Femur (tissue), 1 donor: ENCODE measurements at regions not wholly inside any gene's neighbourhood (a gene's known extent, or its start where the extent isn't known, plus 50 kb on each side); places are given as distances from the start of the nearest gene placed in this dataset.

Source experiments
- DNase-seq: peaks from one replicate; pipeline ENCODE4 v3.0.0-alpha.2; 2017

DNA sequence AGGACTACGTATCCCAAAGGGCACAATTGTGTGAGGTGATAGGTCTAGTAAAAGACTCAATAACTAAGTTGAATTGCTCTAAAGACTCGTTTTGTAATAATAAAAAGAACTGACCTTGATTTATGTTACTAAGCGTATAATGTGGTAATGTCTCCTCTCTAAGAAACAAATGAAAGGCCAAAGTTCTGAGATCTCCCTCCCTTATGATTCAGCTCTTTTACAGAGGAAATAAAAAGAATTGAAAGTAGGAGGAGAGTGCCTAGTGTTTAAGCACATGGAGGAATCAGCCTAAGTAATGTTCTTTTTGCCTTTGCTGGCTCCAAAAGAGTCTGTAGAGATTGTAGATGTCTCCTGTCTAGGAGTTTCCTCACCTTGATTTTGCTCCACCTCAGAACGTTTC is 98.0 kb downstream of the ARL4A start:
- DNase-seq = no peak

GRCh38 chr7:12786494-12786893 is 99.1 kb downstream of the ARL4A start:
- no peak for DNase-seq

DNA sequence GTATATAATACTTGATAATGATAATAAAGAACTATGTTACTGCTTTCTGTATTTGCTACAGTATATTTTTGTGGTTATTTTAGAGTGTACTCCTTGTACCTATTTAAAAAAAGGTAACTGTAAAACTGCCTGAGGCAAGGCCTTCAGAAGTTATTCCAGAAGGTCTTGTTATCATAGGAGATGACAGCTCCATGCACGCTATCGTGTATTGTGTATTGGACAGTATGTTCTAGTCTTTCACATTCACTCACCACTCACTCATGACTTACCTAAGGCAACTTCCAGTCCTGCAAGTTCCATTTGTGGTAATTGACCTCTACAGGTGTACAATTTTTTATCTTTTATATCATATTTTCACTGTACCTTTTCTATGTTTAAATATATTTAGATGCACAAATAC is 100.7 kb downstream of the ARL4A start:
- no peak for DNase-seq

GRCh38 chr7:12788591-12788990 is 101.2 kb downstream of the ARL4A start:
- DNase-seq = no peak

- no peak for DNase-seq
These were observed 107.4 kb downstream of the ARL4A start for GRCh38 chr7:12794722-12795302.

GRCh38 chr7:12796397-12797127 is 109.1 kb downstream of the ARL4A start:
- DNase-seq = no peak

DNA sequence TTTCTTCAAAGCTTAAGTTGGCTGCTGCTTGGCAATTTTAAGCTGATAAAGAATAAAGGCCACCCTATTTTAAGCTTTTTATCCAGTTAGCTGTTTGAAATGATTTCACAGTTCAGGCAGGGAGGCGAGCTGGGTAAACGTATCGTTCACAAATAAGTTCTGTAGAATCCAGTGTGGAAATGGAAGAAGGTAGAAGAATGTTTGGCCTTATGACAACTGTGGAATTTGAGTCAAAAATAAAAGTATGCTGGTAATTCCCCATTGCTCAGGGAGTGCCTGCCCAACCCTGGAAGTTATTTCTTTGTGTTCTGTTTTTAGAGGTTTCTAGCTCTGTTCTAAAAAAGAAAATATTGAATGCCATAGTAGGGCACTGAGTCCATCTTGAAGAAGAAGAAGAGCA is 113.1 kb downstream of the ARL4A start:
- DNase-seq = no peak

GRCh38 chr7:12801107-12801506 is 113.7 kb downstream of the ARL4A start:
- no peak for DNase-seq

- DNase-seq = no peak
These were observed 114.6 kb downstream of the ARL4A start for GRCh38 chr7:12802070-12802469.

DNA sequence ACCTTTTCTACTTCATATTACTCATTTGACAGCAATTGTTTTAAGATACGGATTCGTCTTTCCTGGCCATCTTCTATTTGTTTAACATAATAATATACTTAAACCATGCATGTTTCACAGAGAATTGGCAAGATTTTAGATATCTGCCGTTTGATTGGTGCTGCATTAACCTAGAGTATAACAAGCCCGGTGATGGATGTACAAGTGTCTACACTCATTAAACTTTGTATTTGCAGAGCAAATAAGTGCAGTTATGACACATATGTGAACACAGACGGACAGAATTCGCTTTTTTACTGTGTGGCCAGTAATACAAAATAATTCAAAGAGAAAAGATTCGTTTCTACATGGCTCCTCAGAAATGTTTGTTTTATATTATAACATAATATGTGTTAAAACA is 116.1 kb downstream of the ARL4A start:
- DNase-seq = no peak

DNA sequence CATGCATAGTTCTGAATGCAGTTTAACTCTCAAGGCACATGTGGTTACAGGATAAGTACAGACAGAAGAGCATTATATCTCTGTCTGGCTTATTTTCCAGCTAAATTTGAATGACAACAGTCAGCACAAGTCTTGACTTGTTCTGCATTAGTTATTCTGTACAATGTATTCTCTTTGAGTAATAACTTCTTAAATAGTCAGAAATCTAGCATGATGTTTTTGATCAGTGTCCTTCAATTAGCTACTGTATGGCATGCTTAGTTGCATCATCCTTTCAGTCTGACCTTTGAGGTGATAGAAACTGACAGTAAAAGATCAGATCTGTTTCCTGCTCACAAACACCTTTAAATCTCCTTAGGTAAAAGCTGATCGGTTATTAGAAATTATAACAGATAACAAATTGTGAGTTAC is 118.1 kb downstream of the ARL4A start:
- DNase-seq = no peak

DNA sequence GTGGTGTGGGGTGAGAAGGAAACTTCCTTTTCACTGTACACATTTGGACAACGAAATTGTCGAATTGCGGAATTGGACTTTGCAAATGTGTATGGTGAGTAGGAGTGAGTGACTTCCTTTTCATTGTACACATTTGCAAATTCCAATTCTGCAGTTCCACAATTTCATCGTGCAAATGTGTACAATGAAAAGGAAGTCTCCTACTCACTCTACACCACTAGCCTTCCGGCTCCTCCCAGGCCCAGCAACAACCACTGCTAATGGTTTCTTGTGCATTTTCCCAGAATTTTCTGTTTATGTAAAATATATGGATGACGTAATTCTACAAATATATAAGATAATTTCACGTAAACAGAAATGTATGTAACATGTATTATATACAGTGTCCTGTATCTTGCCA is 118.5 kb downstream of the ARL4A start:
- DNase-seq = no peak

DNA sequence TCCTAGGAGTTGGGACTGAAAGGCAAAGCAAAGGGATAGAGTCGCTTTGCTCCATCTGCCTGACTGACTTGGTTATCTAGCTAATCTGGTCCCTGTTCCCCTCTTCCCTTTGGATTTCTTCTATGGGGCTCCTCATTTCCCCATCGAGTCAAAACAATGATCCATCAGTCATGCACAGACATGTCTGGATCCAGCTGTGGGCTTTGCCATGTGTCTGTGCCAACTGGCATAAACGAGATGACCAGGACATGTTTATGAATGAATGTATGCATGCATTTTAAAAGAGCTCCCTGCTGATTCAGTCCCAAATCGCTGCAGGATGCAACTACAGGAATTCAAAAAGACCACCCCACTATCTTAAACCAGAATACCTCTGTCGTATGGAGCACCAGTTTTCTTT is 122.0 kb downstream of the ARL4A start:
- no peak for DNase-seq

DNA sequence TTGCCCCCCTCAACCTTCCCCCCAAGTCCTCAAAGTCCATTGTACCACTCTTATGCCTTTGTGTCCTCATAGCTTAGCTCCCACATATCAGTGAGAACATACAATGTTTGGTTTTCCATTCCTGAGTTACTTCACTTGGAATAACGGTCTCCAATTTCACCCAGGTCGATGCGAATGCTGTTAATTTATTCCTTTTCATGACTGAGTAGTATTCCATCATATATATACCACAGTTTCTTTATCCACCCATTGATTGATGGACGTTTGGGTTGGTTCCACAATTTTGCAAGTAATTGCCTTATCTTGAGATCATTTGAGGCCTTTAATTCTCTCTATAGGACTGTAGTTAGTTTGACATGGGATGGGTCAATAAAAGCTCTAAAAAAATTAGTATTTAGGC is 124.7 kb downstream of the ARL4A start:
- DNase-seq = no peak

DNA sequence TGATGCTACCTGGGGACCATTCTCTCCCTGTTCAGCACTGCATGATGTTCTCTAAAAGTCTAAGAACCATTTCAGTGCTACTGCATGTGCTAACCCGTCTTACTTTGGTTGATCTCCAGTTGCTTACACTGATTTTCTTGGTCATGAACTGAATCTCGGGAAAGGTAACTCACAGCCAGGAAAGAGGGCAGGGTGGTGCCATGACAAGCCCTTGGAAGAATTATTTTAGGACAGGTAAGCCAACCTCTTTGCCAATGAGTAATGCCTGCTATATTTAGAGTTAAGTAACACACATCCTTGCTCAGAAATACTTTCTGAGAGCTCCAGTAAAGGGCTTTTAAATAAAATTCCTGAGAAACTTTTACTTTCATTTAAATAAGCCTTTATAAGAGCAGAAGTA is 126.7 kb downstream of the ARL4A start:
- DNase-seq = no peak

GRCh38 chr7:12814828-12815227 is 127.4 kb downstream of the ARL4A start:
- DNase-seq = no peak

- no peak for DNase-seq
These were observed 128.0 kb downstream of the ARL4A start for GRCh38 chr7:12815426-12815825.

DNA sequence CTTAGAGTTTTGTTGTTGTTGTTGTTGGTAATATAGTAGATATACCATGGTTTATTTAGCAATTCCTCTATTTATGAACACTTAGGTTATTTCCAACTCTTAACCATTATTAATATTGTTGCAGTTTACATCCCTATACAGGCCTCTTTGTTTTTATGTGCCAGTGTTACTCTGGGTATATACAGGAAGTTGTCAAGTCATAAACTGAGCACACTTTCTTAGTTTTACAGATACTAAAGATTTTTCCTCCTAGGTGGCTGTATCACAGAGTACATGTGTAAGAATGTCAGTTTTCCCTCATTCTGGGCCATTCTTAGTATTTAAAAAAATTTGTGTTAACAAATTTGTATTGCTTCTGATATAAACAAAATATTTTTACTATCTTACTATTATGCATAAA is 128.4 kb downstream of the ARL4A start:
- no peak for DNase-seq

DNA sequence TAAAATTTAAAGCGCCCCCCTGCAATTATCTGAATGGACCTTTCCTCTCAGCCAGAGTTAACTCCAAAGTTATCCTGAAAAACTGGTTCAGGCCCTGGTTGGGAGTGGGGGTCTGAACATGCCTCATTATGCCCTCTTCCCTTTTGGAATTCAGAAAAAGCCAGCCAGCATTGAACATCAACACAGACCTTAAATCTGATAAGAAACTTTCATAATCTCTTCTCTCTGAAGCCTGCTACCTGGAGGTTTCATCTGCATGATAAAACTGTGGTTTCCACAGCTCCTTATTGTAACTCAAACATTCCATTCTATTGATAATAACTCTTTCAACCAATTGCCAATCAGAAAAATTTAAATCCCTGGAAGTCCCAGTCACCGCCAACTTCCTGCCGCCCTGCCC is 133.3 kb downstream of the ARL4A start:
- DNase-seq = no peak

- DNase-seq = no peak
These were observed 134.3 kb downstream of the ARL4A start for GRCh38 chr7:12821746-12822145.

GRCh38 chr7:12826079-12826478 is 138.6 kb downstream of the ARL4A start:
- no peak for DNase-seq

GRCh38 chr7:12827219-12827821 is 139.9 kb downstream of the ARL4A start:
- no peak for DNase-seq

DNA sequence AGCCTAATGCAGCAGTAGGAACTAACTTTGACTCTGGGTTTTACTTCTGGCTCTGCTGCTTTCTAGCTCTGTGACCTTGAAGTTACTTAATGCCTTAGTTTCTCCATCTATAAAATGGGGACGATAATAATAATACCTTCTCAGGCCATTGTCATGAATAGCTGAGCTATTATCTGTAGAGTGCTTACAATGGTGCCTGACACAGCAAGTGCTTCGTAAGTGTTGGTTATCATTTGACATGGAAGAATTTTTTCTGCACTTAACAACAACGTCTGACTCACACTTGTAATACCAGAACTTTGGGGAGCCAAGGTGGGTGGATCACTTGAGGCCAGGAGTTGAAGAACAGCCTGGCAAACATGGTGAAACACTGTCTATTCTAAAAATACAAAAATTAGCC is 140.5 kb downstream of the ARL4A start:
- no peak for DNase-seq

DNA sequence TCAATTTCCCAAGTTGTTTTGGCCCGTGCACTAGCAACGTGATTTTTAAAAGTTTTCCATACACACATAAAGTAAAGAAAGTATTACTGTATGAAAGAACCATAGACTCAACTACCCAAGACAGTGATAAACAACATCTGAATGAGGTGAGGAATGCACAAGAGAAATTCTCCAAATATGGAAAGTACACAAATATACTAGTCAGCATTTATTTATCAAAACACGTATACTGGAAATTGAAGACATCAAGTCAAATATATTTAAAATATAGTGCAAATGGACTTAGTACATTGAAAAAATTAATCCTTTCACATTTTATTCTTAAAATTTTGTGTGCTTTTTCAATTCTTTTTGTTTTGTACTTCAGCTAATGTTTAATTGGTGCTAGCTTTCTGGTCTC is 143.6 kb downstream of the ARL4A start:
- no peak for DNase-seq

DNA sequence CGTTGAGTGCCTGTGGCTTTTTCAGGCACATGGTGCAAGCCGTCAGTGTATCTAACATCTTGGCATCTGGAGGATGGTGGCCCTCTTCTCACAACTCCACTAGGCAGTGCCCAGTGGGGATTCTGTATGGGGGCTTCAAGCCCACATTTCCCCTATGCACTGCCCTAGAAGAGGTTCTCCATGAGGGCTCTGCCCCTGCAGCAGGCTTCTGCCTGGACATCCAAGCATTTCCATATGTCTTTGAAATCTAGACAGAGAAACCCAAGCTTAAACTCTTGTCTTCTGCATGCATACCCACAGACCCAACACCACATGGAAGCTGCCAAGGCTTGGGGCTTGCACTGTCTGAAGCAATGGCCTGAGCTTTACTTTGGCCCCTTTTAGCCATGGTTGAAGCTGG is 146.4 kb downstream of the ARL4A start:
- no peak for DNase-seq
